ENCODE measurements at regions not wholly inside any gene's neighbourhood (a gene's known extent, or its start where the extent isn't known, plus 50 kb on each side); places are given as distances from the start of the nearest gene placed in this dataset.

- H3K4me3 ChIP-seq: no peak overlapping the region
- no peaks in the 10 kb centered on the region for H3K36me3 ChIP-seq
- DNase-seq: no peak
- H3K27me3 ChIP-seq: no peaks in the 10 kb centered on the region
- intact Hi-C loops (cut with DNase I; ENCODE audit: low total_unique reads): no loop called here
- H3K9me3 ChIP-seq: peaks cover 0 to 5% (median 2%) of the 10 kb centered on the region in 4 donors
- 71 to 80% (median 72%) methylated on average over 7 of the region's 7 CpGs for WGBS, 5 donors
- no peak for TF ChIP-seq EP300 (IDR thresholded peaks at IDR 0.05)
- H3K4me1 ChIP-seq: peaks cover 0 to 5% (median 0%) of the 10 kb centered on the region in 4 donors
- no peak overlapping the region for H3K27ac ChIP-seq
Observed at GRCh38 chr7:69122953-69123352, 475.3 kb upstream of the AUTS2 start.

GRCh38 chr7:69126896-69127479, 471.3 kb upstream of the AUTS2 start:
- Histone ChIP-seq H3K4me3 (no peak overlapping the region), H3K27me3 (no peaks in the 10 kb centered on the region), H3K4me1 (peaks cover 0 to 5% (median 0%) of the 10 kb centered on the region in 4 donors), H3K36me3 (no peaks in the 10 kb centered on the region), H3K27ac (no peak overlapping the region), H3K9me3 (peaks cover 0 to 5% (median 2%) of the 10 kb centered on the region in 4 donors)
- intact Hi-C loops (cut with DNase I; ENCODE audit: low total_unique reads): no loop called here
- TF ChIP-seq CTCF (IDR thresholded peaks at IDR 0.05): no peak
- DNase-seq: no peak
- 67 to 75% (median 72%) methylated on average over 7 of the region's 7 CpGs for WGBS, 5 donors

- no peak for TF ChIP-seq CTCF (IDR thresholded peaks at IDR 0.05)
- no peak for TF ChIP-seq EP300 (IDR thresholded peaks at IDR 0.05)
- TF ChIP-seq POLR2A (IDR thresholded peaks at IDR 0.05): no peak
- no peak for TF ChIP-seq POLR2AphosphoS5 (IDR thresholded peaks at IDR 0.05)
- H3K36me3 ChIP-seq: no peaks in the 10 kb centered on the region
- DNase-seq: no peak
- intact Hi-C loops (cut with DNase I; ENCODE audit: low total_unique reads): no loop called here
- H3K27ac ChIP-seq: no peak overlapping the region
- 61 to 73% (median 63%) methylated on average over 4 of the region's 4 CpGs for WGBS, 5 donors
- peaks cover 0 to 5% (median 2%) of the 10 kb centered on the region in 4 donors for H3K9me3 ChIP-seq
- no peak overlapping the region for H3K4me3 ChIP-seq
- H3K27me3 ChIP-seq: peaks cover 0 to 5% (median 0%) of the 10 kb centered on the region in 3 donors
- peaks cover 0 to 5% (median 0%) of the 10 kb centered on the region in 4 donors for H3K4me1 ChIP-seq
Observed at GRCh38 chr7:69129524-69129923, 468.8 kb upstream of the AUTS2 start.

GRCh38 chr7:69129951-69130350, 468.3 kb upstream of the AUTS2 start:
- peaks cover 0 to 5% (median 2%) of the 10 kb centered on the region in 4 donors for H3K9me3 ChIP-seq
- peaks cover 0 to 3% (median 0%) of the 10 kb centered on the region in 4 donors for H3K4me1 ChIP-seq
- TF ChIP-seq POLR2A (IDR thresholded peaks at IDR 0.05) (no peak), EP300 (IDR thresholded peaks at IDR 0.05) (no peak), CTCF (IDR thresholded peaks at IDR 0.05) (no peak), POLR2AphosphoS5 (IDR thresholded peaks at IDR 0.05) (no peak)
- peaks cover 0 to 5% (median 0%) of the 10 kb centered on the region in 3 donors for H3K27me3 ChIP-seq
- intact Hi-C loops (cut with DNase I; ENCODE audit: low total_unique reads): no loop called here
- WGBS, 5 donors: 69 to 83% (median 76%) methylated on average over 7 of the region's 7 CpGs
- no peak overlapping the region for H3K4me3 ChIP-seq
- H3K36me3 ChIP-seq: no peaks in the 10 kb centered on the region
- no peak for DNase-seq
- no peak overlapping the region for H3K27ac ChIP-seq

GRCh38 chr7:69130396-69130795, 467.9 kb upstream of the AUTS2 start:
- no peaks in the 10 kb centered on the region for H3K4me1 ChIP-seq
- no peak for DNase-seq
- TF ChIP-seq EP300 (IDR thresholded peaks at IDR 0.05) (no peak), POLR2A (IDR thresholded peaks at IDR 0.05) (no peak), POLR2AphosphoS5 (IDR thresholded peaks at IDR 0.05) (no peak), CTCF (IDR thresholded peaks at IDR 0.05) (no peak)
- no peak overlapping the region for H3K27ac ChIP-seq
- no peak overlapping the region for H3K4me3 ChIP-seq
- intact Hi-C loops (cut with DNase I; ENCODE audit: low total_unique reads): no loop called here
- H3K36me3 ChIP-seq: no peaks in the 10 kb centered on the region
- H3K9me3 ChIP-seq: peaks cover 0 to 5% (median 2%) of the 10 kb centered on the region in 4 donors
- peaks cover 0 to 5% (median 0%) of the 10 kb centered on the region in 3 donors for H3K27me3 ChIP-seq
- WGBS, 5 donors: 65 to 83% (median 74%) methylated on average over 2 of the region's 2 CpGs
